ENCODE measurements at regions not wholly inside any gene's neighbourhood (a gene's known extent, or its start where the extent isn't known, plus 50 kb on each side); places are given as distances from the start of the nearest gene placed in this dataset.

- Mint-ChIP-seq H3K9me3 (no peaks in the 10 kb centered on the region), H3K4me1 (no peaks in the 10 kb centered on the region), H3K4me3 (no peak overlapping the region), H3K36me3 (no peaks in the 10 kb centered on the region), H3K27me3 (no peaks in the 10 kb centered on the region), H3K27ac (no peak overlapping the region)
- Histone ChIP-seq H3K36me3 (ENCODE audit: insufficient read depth, low read length) (no peaks in the 10 kb centered on the region), H3K4me1 (ENCODE audit: insufficient read depth, low read length) (no peaks in the 10 kb centered on the region), H3K27me3 (ENCODE audit: insufficient read depth, low read length) (no peaks in the 10 kb centered on the region), H3K4me3 (ENCODE audit: low read length in 2 of 2) (no peak overlapping the region), H3K27ac (ENCODE audit: low read depth, low read length) (no peak overlapping the region), H3K9me3 (ENCODE audit: control insufficient read depth in 1 of 2, low read length in 2 of 2) (no peaks in the 10 kb centered on the region)
- ChIA-PET CTCF (ENCODE audit: partially characterized antibody) (no interaction called here), POLR2A (ENCODE audit: partially characterized antibody) (no interaction called here)
- intact Hi-C loops (cut with micrococcal nuclease): no loop called here
- DNase-seq: no peak
Observed at GRCh38 chr18:11316546-11316945, 167.2 kb upstream of the PIEZO2 start.

- Histone ChIP-seq H3K36me3 (ENCODE audit: insufficient read depth, low read length) (no peaks in the 10 kb centered on the region), H3K4me3 (ENCODE audit: low read length in 2 of 2) (no peak overlapping the region), H3K9me3 (ENCODE audit: control insufficient read depth in 1 of 2, low read length in 2 of 2) (no peaks in the 10 kb centered on the region), H3K27ac (ENCODE audit: low read depth, low read length) (no peak overlapping the region), H3K27me3 (ENCODE audit: insufficient read depth, low read length) (no peaks in the 10 kb centered on the region), H3K4me1 (ENCODE audit: insufficient read depth, low read length) (no peaks in the 10 kb centered on the region)
- Mint-ChIP-seq H3K4me1 (peaks cover 0 to 1% (median 0%) of the 10 kb centered on the region in 4 donors), H3K36me3 (no peaks in the 10 kb centered on the region), H3K9me3 (peaks cover 0 to 2% (median 0%) of the 10 kb centered on the region in 8 donors), H3K27me3 (peaks cover 0 to 1% of the 10 kb centered on the region in 2 donors), H3K4me3 (no peak overlapping the region), H3K27ac (no peak overlapping the region)
- POLR2A ChIA-PET (ENCODE audit: partially characterized antibody): no interaction called here
- CTCF ChIA-PET (ENCODE audit: partially characterized antibody): interaction anchor here (1.1 kb wide), 1 partner anchor 278 kb away, joined by 4 read pairs; no protein-coding TSS in a partner anchor
- DNase-seq: no peak
- intact Hi-C loops (cut with micrococcal nuclease): no loop called here
Observed at GRCh38 chr18:11310476-11311086, 161.2 kb upstream of the PIEZO2 start.

- Mint-ChIP-seq H3K36me3 (no peaks in the 10 kb centered on the region), H3K9me3 (peaks cover 0 to 4% (median 2%) of the 10 kb centered on the region in 8 donors), H3K27me3 (peaks cover 0 to 1% of the 10 kb centered on the region in 2 donors), H3K4me3 (no peak overlapping the region), H3K27ac (no peak overlapping the region), H3K4me1 (peaks cover 0 to 1% (median 0%) of the 10 kb centered on the region in 4 donors)
- Histone ChIP-seq H3K27me3 (ENCODE audit: insufficient read depth, low read length) (no peaks in the 10 kb centered on the region), H3K27ac (ENCODE audit: low read depth, low read length) (no peak overlapping the region), H3K4me1 (ENCODE audit: insufficient read depth, low read length) (no peaks in the 10 kb centered on the region), H3K36me3 (ENCODE audit: insufficient read depth, low read length) (no peaks in the 10 kb centered on the region), H3K9me3 (ENCODE audit: control insufficient read depth in 1 of 2, low read length in 2 of 2) (no peaks in the 10 kb centered on the region), H3K4me3 (ENCODE audit: low read length in 2 of 2) (no peak overlapping the region)
- CTCF ChIA-PET (ENCODE audit: partially characterized antibody): no interaction called here
- POLR2A ChIA-PET (ENCODE audit: partially characterized antibody): no interaction called here
- intact Hi-C loops (cut with micrococcal nuclease): no loop called here
- no peak for DNase-seq
Observed at GRCh38 chr18:11309172-11309571, 159.8 kb upstream of the PIEZO2 start.

GRCh38 chr18:11308499-11308898 is 159.1 kb upstream of the PIEZO2 start:
- H3K4me1 Mint-ChIP-seq: peaks cover 0 to 1% (median 0%) of the 10 kb centered on the region in 4 donors
- H3K4me3 Mint-ChIP-seq: no peak overlapping the region
- ChIA-PET CTCF (ENCODE audit: partially characterized antibody) (no interaction called here), POLR2A (ENCODE audit: partially characterized antibody) (no interaction called here)
- no peaks in the 10 kb centered on the region for H3K27me3 ChIP-seq (ENCODE audit: insufficient read depth, low read length)
- no peak overlapping the region for H3K27ac Mint-ChIP-seq
- H3K36me3 Mint-ChIP-seq: no peaks in the 10 kb centered on the region
- no peak overlapping the region for H3K4me3 ChIP-seq (ENCODE audit: low read length in 2 of 2)
- H3K9me3 Mint-ChIP-seq: peaks cover 0 to 8% (median 3%) of the 10 kb centered on the region in 8 donors
- H3K9me3 ChIP-seq (ENCODE audit: control insufficient read depth in 1 of 2, low read length in 2 of 2): no peaks in the 10 kb centered on the region
- peaks cover 0 to 1% of the 10 kb centered on the region in 2 donors for H3K27me3 Mint-ChIP-seq
- no peak overlapping the region for H3K27ac ChIP-seq (ENCODE audit: low read depth, low read length)
- intact Hi-C loops (cut with micrococcal nuclease): no loop called here
- no peaks in the 10 kb centered on the region for H3K36me3 ChIP-seq (ENCODE audit: insufficient read depth, low read length)
- no peaks in the 10 kb centered on the region for H3K4me1 ChIP-seq (ENCODE audit: insufficient read depth, low read length)
- no peak for DNase-seq

- Mint-ChIP-seq H3K4me3 (no peak overlapping the region), H3K27ac (no peak overlapping the region), H3K27me3 (peaks cover 0 to 1% of the 10 kb centered on the region in 2 donors), H3K9me3 (peaks cover 0 to 8% (median 3%) of the 10 kb centered on the region in 8 donors), H3K36me3 (no peaks in the 10 kb centered on the region), H3K4me1 (peaks cover 0 to 1% (median 0%) of the 10 kb centered on the region in 4 donors)
- H3K4me1 ChIP-seq (ENCODE audit: insufficient read depth, low read length): no peaks in the 10 kb centered on the region
- no peak for DNase-seq
- no peaks in the 10 kb centered on the region for H3K9me3 ChIP-seq (ENCODE audit: control insufficient read depth in 1 of 2, low read length in 2 of 2)
- no peak overlapping the region for H3K27ac ChIP-seq (ENCODE audit: low read depth, low read length)
- no peaks in the 10 kb centered on the region for H3K36me3 ChIP-seq (ENCODE audit: insufficient read depth, low read length)
- ChIA-PET CTCF (ENCODE audit: partially characterized antibody) (no interaction called here), POLR2A (ENCODE audit: partially characterized antibody) (no interaction called here)
- no peak overlapping the region for H3K4me3 ChIP-seq (ENCODE audit: low read length in 2 of 2)
- H3K27me3 ChIP-seq (ENCODE audit: insufficient read depth, low read length): no peaks in the 10 kb centered on the region
- intact Hi-C loops (cut with micrococcal nuclease): no loop called here
Observed at GRCh38 chr18:11307716-11308115, 158.3 kb upstream of the PIEZO2 start.

GRCh38 chr18:11305507-11305906 is 156.1 kb upstream of the PIEZO2 start:
- ChIA-PET CTCF (ENCODE audit: partially characterized antibody) (no interaction called here), POLR2A (ENCODE audit: partially characterized antibody) (no interaction called here)
- Histone ChIP-seq H3K27me3 (ENCODE audit: insufficient read depth, low read length) (no peaks in the 10 kb centered on the region), H3K36me3 (ENCODE audit: insufficient read depth, low read length) (no peaks in the 10 kb centered on the region), H3K27ac (ENCODE audit: low read depth, low read length) (no peak overlapping the region), H3K9me3 (ENCODE audit: control insufficient read depth in 1 of 2, low read length in 2 of 2) (no peaks in the 10 kb centered on the region), H3K4me1 (ENCODE audit: insufficient read depth, low read length) (no peaks in the 10 kb centered on the region), H3K4me3 (ENCODE audit: low read length in 2 of 2) (no peak overlapping the region)
- Mint-ChIP-seq H3K9me3 (peaks cover 0 to 21% (median 6%) of the 10 kb centered on the region in 8 donors), H3K27me3 (peaks cover 0 to 1% of the 10 kb centered on the region in 2 donors), H3K4me1 (peaks cover 0 to 1% (median 0%) of the 10 kb centered on the region in 4 donors), H3K36me3 (no peaks in the 10 kb centered on the region), H3K4me3 (no peak overlapping the region), H3K27ac (no peak overlapping the region)
- DNase-seq: no peak
- intact Hi-C loops (cut with micrococcal nuclease): no loop called here

- Histone ChIP-seq H3K27me3 (ENCODE audit: insufficient read depth, low read length) (no peaks in the 10 kb centered on the region), H3K27ac (ENCODE audit: low read depth, low read length) (no peak overlapping the region), H3K36me3 (ENCODE audit: insufficient read depth, low read length) (no peaks in the 10 kb centered on the region), H3K4me1 (ENCODE audit: insufficient read depth, low read length) (no peaks in the 10 kb centered on the region), H3K4me3 (ENCODE audit: low read length in 2 of 2) (no peak overlapping the region), H3K9me3 (ENCODE audit: control insufficient read depth in 1 of 2, low read length in 2 of 2) (no peaks in the 10 kb centered on the region)
- H3K9me3 Mint-ChIP-seq: peaks cover 0 to 23% (median 9%) of the 10 kb centered on the region in 8 donors
- H3K27me3 Mint-ChIP-seq: peaks cover 0 to 1% of the 10 kb centered on the region in 2 donors
- peaks cover 0 to 1% (median 0%) of the 10 kb centered on the region in 4 donors for H3K4me1 Mint-ChIP-seq
- POLR2A ChIA-PET (ENCODE audit: partially characterized antibody): no interaction called here
- DNase-seq: no peak
- CTCF ChIA-PET (ENCODE audit: partially characterized antibody): no interaction called here
- intact Hi-C loops (cut with micrococcal nuclease): no loop called here
- no peak overlapping the region for H3K27ac Mint-ChIP-seq
- no peaks in the 10 kb centered on the region for H3K36me3 Mint-ChIP-seq
- H3K4me3 Mint-ChIP-seq: no peak overlapping the region
Observed at GRCh38 chr18:11304928-11305327, 155.6 kb upstream of the PIEZO2 start.

Measured in CD4-positive, alpha-beta memory T cell (primary cell).